Right lobe of liver (tissue), 4 donors: ENCODE measurements at regions not wholly inside any gene's neighbourhood (a gene's known extent, or its start where the extent isn't known, plus 50 kb on each side); places are given as distances from the start of the nearest gene placed in this dataset.

Experiments used
- POLR2A ChIP-seq: fragments of 450-650 bp; IDR thresholded peaks from one replicate; pipeline ENCODE4 v1.6.1; 2017; ENCODE audit warnings: antibody characterized with exemption, mild to moderate bottlenecking
- TF ChIP-seq, protein P1 (sequence below), 4 donors: fragments of 200-600 bp in 3 of 4; fragments of 450-650 bp in 1 of 4; IDR thresholded peaks; one replicate each; pipeline versions ENCODE4 v1.5.1 to v1.8.0; 2016 to 2022; ENCODE audit warnings: antibody characterized with exemption in 4 of 4, mild to moderate bottlenecking in 2 of 4
- donor health status: DM: no; HTN: no; CAD: no.
- donor health status: DM: no; HTN: no; CAD: no.
- donor health status: DM: no; HTN: yes; CAD: no.

DNA sequence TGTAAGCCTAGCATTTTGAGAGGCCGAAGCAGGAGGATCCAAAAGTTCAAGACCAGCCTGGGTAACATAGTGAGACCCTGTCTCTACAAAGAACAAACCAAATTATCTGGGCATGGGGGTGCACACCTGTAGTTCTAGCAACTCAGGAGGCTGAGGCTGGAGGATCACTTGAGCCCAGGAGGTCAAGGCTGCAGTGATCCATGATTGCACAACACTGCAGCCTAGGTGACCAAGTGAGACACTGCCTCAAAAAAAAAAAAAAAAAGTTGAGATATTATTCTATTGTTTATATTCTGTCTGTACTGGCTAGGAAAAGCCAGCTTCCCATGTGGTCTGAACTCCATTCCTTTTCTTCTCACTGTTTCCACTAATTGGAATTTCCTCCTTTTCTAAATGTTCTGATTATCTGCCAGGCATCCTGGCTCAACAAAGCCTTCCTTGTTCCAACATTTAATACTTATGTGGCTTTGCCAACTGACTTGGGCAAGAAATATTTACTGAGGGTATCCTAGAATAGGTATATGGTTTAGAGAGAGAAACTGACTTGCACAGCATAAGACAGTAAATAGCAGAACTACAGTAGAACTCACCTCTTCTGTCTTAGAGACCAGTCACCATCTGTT lies 175.2 kb upstream of the ADAMTS3 start:
- TF ChIP-seq, protein P1, sequence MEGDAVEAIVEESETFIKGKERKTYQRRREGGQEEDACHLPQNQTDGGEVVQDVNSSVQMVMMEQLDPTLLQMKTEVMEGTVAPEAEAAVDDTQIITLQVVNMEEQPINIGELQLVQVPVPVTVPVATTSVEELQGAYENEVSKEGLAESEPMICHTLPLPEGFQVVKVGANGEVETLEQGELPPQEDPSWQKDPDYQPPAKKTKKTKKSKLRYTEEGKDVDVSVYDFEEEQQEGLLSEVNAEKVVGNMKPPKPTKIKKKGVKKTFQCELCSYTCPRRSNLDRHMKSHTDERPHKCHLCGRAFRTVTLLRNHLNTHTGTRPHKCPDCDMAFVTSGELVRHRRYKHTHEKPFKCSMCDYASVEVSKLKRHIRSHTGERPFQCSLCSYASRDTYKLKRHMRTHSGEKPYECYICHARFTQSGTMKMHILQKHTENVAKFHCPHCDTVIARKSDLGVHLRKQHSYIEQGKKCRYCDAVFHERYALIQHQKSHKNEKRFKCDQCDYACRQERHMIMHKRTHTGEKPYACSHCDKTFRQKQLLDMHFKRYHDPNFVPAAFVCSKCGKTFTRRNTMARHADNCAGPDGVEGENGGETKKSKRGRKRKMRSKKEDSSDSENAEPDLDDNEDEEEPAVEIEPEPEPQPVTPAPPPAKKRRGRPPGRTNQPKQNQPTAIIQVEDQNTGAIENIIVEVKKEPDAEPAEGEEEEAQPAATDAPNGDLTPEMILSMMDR (IDR thresholded peaks at IDR 0.05) = no peak
- TF ChIP-seq POLR2A = no peak
